OCI-LY1 (cell line): ENCODE measurements at regions not wholly inside any gene's neighbourhood (a gene's known extent, or its start where the extent isn't known, plus 50 kb on each side); places are given as distances from the start of the nearest gene placed in this dataset.

Source experiments
- H2AFZ ChIP-seq: fragments of 200-600 bp; sonication (generic), shearing (Covaris generic); 2 replicates; pipeline ENCODE4 v1.6.0; 2014; ENCODE audit warnings: antibody characterized with exemption, mild to moderate bottlenecking, low read length
- H3F3A ChIP-seq: fragments of 200-600 bp; sonication (generic), shearing (Covaris generic); 2 replicates; pipeline ENCODE4 v1.6.0; 2014; ENCODE audit warnings: mild to moderate bottlenecking, antibody characterized with exemption, low read length, moderate library complexity; ENCODE audit not compliant: insufficient read depth
- H3K27ac ChIP-seq: fragments of 200-600 bp; sonication (generic); 2 replicates; pipeline ENCODE4 v1.5.1; 2014; ENCODE audit warnings: low read length, mixed run types, mild to moderate bottlenecking, low read depth; ENCODE audit not compliant: poor library complexity, severe bottlenecking
- H3K27me3 ChIP-seq: fragments of 200-600 bp; sonication (generic); 2 replicates; pipeline ENCODE4 v1.6.0; 2014; ENCODE audit warnings: antibody characterized with exemption, mild to moderate bottlenecking, low read length, moderate library complexity; ENCODE audit not compliant: insufficient read depth
- H3K36me3 ChIP-seq: fragments of 200-600 bp; sonication (generic); 2 replicates; pipeline ENCODE4 v1.6.1; 2014; ENCODE audit warnings: mild to moderate bottlenecking, antibody characterized with exemption, low read length, moderate library complexity, mixed read lengths; ENCODE audit not compliant: insufficient read depth
- H3K4me1 ChIP-seq: fragments of 200-600 bp; sonication (generic); 2 replicates; pipeline ENCODE4 v1.5.1; 2014; ENCODE audit warnings: mild to moderate bottlenecking, low read length, moderate library complexity; ENCODE audit not compliant: insufficient read depth, severe bottlenecking
- H3K4me2 ChIP-seq: fragments of 200-600 bp; sonication (generic), shearing (Covaris generic); 2 replicates; pipeline ENCODE4 v1.6.1; 2014; ENCODE audit warnings: low read length
- H3K4me3 ChIP-seq: fragments of 200-600 bp; sonication (generic); 2 replicates; pipeline ENCODE4 v1.5.1; 2014; ENCODE audit warnings: low read length, low read depth, mild to moderate bottlenecking, mixed read lengths; ENCODE audit not compliant: poor library complexity, severe bottlenecking
- H3K79me2 ChIP-seq: fragments of 200-600 bp; shearing (Covaris generic); 2 replicates; pipeline ENCODE4 v1.6.1; 2016; ENCODE audit warnings: mixed run types, low read length, mixed read lengths; ENCODE audit not compliant: insufficient read depth
- H3K9ac ChIP-seq: fragments of 200-600 bp; sonication (generic), shearing (Covaris generic); 2 replicates; pipeline ENCODE4 v1.6.1; 2014; ENCODE audit warnings: mild to moderate bottlenecking, low read length, mixed read lengths
- H3K9me2 ChIP-seq: fragments of 200-600 bp; sonication (generic), shearing (Covaris generic); 2 replicates; pipeline ENCODE4 v1.6.1; 2014; ENCODE audit warnings: low read depth, mild to moderate bottlenecking, low read length, mixed read lengths
- H3K9me3 ChIP-seq: fragments of 200-600 bp; shearing (Covaris generic); 2 replicates; pipeline ENCODE4 v1.6.1; 2014; ENCODE audit warnings: low read length, mixed read lengths
- H4K20me1 ChIP-seq: fragments of 200-600 bp; sonication (generic), shearing (Covaris generic); 2 replicates; pipeline ENCODE4 v1.6.0; 2016; ENCODE audit warnings: mild to moderate bottlenecking, low read length; ENCODE audit not compliant: insufficient read depth
- EZH2 ChIP-seq: fragments of 200-600 bp; sonication (generic), shearing (Covaris generic); IDR thresholded peaks from 2 replicates; pipeline ENCODE4 v1.8.0; 2017; ENCODE audit warnings: borderline replicate concordance, mixed run types, mild to moderate bottlenecking, antibody characterized with exemption, low read length, moderate library complexity, mixed read lengths
- TF ChIP-seq, protein P1 (sequence below): fragments of 200-600 bp; sonication (generic), shearing (Covaris generic); IDR thresholded peaks from 2 replicates; pipeline ENCODE4 v1.5.1; 2017; ENCODE audit warnings: mild to moderate bottlenecking, antibody characterized with exemption, low read length, moderate library complexity, mixed read lengths

DNA sequence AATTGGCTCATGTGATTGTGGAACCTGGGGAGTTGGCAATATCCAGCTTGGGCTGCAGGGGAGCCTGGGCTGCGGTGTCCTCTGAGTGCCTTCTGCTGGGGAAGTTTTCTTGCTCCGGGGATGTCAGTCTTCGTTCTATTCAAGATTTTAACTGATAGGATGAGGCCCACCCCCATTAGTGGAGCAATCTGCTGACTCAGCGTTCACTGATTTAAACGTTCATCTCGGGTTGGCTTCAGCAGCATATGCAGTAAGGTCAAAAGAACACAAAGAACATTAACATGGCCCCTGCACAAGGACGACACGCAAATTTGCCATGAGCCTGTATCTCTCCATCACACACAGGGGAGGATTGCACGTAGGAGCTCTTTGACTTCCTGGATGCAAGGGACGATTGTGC is 360.6 kb upstream of the ADARB2 start:
- Histone ChIP-seq H3K4me3 (no peak overlapping the region), H3K9me2 (no peaks in the 10 kb centered on the region), H3K27me3 (no peaks in the 10 kb centered on the region), H3K27ac (no peak overlapping the region), H3K79me2 (no peaks in the 10 kb centered on the region), H2AFZ (no peak overlapping the region), H3K4me2 (no peak overlapping the region), H3K9me3 (no peaks in the 10 kb centered on the region), H3K4me1 (no peaks in the 10 kb centered on the region), H4K20me1 (no peaks in the 10 kb centered on the region), H3K9ac (no peak overlapping the region), H3K36me3 (no peaks in the 10 kb centered on the region), H3F3A (no peaks in the 10 kb centered on the region)
- no peak for TF ChIP-seq EZH2
- TF ChIP-seq, protein P1, sequence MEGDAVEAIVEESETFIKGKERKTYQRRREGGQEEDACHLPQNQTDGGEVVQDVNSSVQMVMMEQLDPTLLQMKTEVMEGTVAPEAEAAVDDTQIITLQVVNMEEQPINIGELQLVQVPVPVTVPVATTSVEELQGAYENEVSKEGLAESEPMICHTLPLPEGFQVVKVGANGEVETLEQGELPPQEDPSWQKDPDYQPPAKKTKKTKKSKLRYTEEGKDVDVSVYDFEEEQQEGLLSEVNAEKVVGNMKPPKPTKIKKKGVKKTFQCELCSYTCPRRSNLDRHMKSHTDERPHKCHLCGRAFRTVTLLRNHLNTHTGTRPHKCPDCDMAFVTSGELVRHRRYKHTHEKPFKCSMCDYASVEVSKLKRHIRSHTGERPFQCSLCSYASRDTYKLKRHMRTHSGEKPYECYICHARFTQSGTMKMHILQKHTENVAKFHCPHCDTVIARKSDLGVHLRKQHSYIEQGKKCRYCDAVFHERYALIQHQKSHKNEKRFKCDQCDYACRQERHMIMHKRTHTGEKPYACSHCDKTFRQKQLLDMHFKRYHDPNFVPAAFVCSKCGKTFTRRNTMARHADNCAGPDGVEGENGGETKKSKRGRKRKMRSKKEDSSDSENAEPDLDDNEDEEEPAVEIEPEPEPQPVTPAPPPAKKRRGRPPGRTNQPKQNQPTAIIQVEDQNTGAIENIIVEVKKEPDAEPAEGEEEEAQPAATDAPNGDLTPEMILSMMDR: no peak

DNA sequence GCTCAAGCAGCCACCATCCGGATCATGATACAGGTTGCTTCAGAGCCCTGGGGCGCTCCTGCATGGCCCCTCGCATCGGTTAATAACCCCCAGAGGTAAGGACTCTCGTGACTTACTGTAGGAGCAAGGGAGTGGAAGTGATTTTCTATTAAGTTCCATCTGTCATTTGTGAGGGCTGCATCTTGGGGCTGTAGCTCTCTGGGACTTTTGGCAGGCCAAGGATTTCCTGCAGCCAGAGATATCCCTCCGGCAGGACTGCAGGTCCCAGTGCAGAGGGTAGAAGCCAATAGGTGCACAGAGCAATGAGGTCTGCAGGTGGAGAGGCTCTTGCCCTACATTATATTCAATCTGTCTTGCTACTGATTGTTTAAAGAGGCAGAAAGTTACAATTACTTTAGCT is 356.8 kb upstream of the ADARB2 start:
- no peaks in the 10 kb centered on the region for H3K9me2 ChIP-seq
- no peaks in the 10 kb centered on the region for H4K20me1 ChIP-seq
- H3K4me1 ChIP-seq: no peaks in the 10 kb centered on the region
- no peaks in the 10 kb centered on the region for H3K27me3 ChIP-seq
- TF ChIP-seq, protein P1: no peak
- TF ChIP-seq EZH2: no peak
- H2AFZ ChIP-seq: no peak overlapping the region
- H3K9me3 ChIP-seq: no peaks in the 10 kb centered on the region
- H3K9ac ChIP-seq: no peak overlapping the region
- no peaks in the 10 kb centered on the region for H3K36me3 ChIP-seq
- H3K4me3 ChIP-seq: no peak overlapping the region
- no peaks in the 10 kb centered on the region for H3K79me2 ChIP-seq
- H3K4me2 ChIP-seq: no peak overlapping the region
- no peaks in the 10 kb centered on the region for H3F3A ChIP-seq
- no peak overlapping the region for H3K27ac ChIP-seq

DNA sequence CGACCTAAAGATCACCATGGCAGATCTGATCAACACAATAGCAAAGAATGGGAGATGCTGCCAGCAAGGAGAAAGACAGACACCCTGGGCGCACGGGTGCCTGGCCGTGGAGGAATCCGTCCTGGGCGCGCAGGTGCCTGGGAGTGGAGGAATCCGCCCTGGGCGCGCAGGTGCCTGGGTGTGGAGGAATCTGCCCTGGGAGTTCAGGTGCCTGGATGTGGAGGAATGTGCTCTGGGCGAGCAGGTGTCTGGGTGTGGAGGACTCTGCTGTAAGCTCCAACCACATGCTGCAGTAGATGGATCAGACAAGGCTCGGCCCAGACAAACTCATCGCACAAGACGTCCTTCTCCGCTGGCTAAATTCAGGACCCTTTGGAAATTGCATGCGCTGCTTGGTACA is 346.3 kb upstream of the ADARB2 start:
- no peaks in the 10 kb centered on the region for H3K9me3 ChIP-seq
- no peaks in the 10 kb centered on the region for H3K79me2 ChIP-seq
- no peak overlapping the region for H3K9ac ChIP-seq
- H3K27me3 ChIP-seq: no peaks in the 10 kb centered on the region
- no peaks in the 10 kb centered on the region for H3F3A ChIP-seq
- H3K9me2 ChIP-seq: no peaks in the 10 kb centered on the region
- H3K27ac ChIP-seq: no peak overlapping the region
- no peak overlapping the region for H2AFZ ChIP-seq
- no peaks in the 10 kb centered on the region for H3K36me3 ChIP-seq
- H4K20me1 ChIP-seq: no peaks in the 10 kb centered on the region
- H3K4me3 ChIP-seq: no peak overlapping the region
- TF ChIP-seq, protein P1: no peak
- no peak for TF ChIP-seq EZH2
- no peak overlapping the region for H3K4me2 ChIP-seq
- H3K4me1 ChIP-seq: no peaks in the 10 kb centered on the region
